Psoas muscle (tissue), 7 donors: ENCODE measurements at regions not wholly inside any gene's neighbourhood (a gene's known extent, or its start where the extent isn't known, plus 50 kb on each side); places are given as distances from the start of the nearest gene placed in this dataset.

Source experiments
- ATAC-seq, 4 donors: fragments of 200-7000 bp; cut with Tn5 transposase; one replicate each; pipeline ENCODE4 v1.9.1; 2020; ENCODE audit warnings: moderate library complexity in 3 of 4, mild to moderate bottlenecking in 2 of 4
- DNase-seq, 2 donors: peaks; one replicate each; pipeline ENCODE4 v3.0.0-alpha.2; 2020
- H3K27ac ChIP-seq: fragments of 200-600 bp; one replicate; pipeline ENCODE4 v1.8.0; 2022
- H3K27me3 ChIP-seq, 3 donors: fragments of 200-600 bp in 1 of 3; one replicate each; pipeline versions ENCODE4 v1.6.1 to v1.8.0; 2013 to 2022; ENCODE audit warnings: low read length in 2 of 3, mild to moderate bottlenecking in 2 of 3, moderate library complexity in 1 of 3; ENCODE audit not compliant: insufficient read depth in 3 of 3
- H3K36me3 ChIP-seq, 2 donors: fragments of 200-600 bp in 1 of 2; one replicate each; pipeline versions ENCODE4 v1.6.1 to v1.8.0; 2013 to 2022; ENCODE audit warnings: low read depth in 1 of 2, mild to moderate bottlenecking in 1 of 2, moderate library complexity in 1 of 2; ENCODE audit not compliant: insufficient read depth in 1 of 2
- H3K4me1 ChIP-seq: fragments of 200-600 bp; one replicate; pipeline ENCODE4 v1.8.0; 2022
- H3K4me3 ChIP-seq: fragments of 200-600 bp; one replicate; pipeline ENCODE4 v1.8.0; 2022; ENCODE audit warnings: mild to moderate bottlenecking
- H3K9me3 ChIP-seq: fragments of 200-600 bp; one replicate; pipeline ENCODE4 v1.8.0; 2022
- CTCF ChIP-seq: fragments of 200-600 bp; IDR thresholded peaks from one replicate; pipeline ENCODE4 v1.8.0; 2022; ENCODE audit warnings: antibody characterized with exemption
- WGBS, 3 donors: extraction: QIAGEN DNeasy Blood & Tissue Kit; methylation state at CpG; one replicate each; pipeline versions ENCODE4 v1.1.6 to v1.1.7; 2013; 5-methylcytosine and 5-hydroxymethylcytosine counted together
- intact Hi-C, 2 donors: fragments of 100-400 bp; cut with DNase I; formaldehyde crosslinking; loops; one replicate each; pipeline versions ENCODE4 v1.11.0 to v1.14.2; 2022
- donor health status: healthy with polysubstance abuse.
- donor health status: DM: no; HTN: no; CAD: no; lungs with moderate emphysema.
- donor health status: Bipolar disorder and iron deficiency.
- donor health status: healthy.
- donor health status: DM: yes; HTN: yes; CAD: no.
- donor health status: DM: no; HTN: no; CAD: no.
- donor health status: DM: yes; HTN: yes; CAD: no.

GRCh38 chr5:10173716-10174115, 76.0 kb downstream of the ATPSCKMT start:
- H3K27me3 ChIP-seq: no peaks in the 10 kb centered on the region
- no peak for TF ChIP-seq CTCF
- no peak overlapping the region for H3K27ac ChIP-seq
- no peak overlapping the region for H3K4me3 ChIP-seq
- intact Hi-C loops: no loop called here
- no peak for DNase-seq
- H3K36me3 ChIP-seq: no peaks in the 10 kb centered on the region
- no peaks in the 10 kb centered on the region for H3K4me1 ChIP-seq
- no peak for ATAC-seq
- no peaks in the 10 kb centered on the region for H3K9me3 ChIP-seq

- Histone ChIP-seq H3K27me3 (no peaks in the 10 kb centered on the region), H3K36me3 (no peaks in the 10 kb centered on the region), H3K4me3 (no peak overlapping the region), H3K4me1 (no peaks in the 10 kb centered on the region), H3K27ac (no peak overlapping the region), H3K9me3 (no peaks in the 10 kb centered on the region)
- intact Hi-C loops: no loop called here
- ATAC-seq (no peak), DNase-seq (no peak)
- WGBS, 3 donors: 56 to 65% (median 58%) methylated on average over 1 of the region's 1 CpG
- TF ChIP-seq CTCF: no peak
Observed at GRCh38 chr5:10172247-10172646, 77.4 kb downstream of the ATPSCKMT start.

- Histone ChIP-seq H3K27me3 (peaks cover 0 to 2% (median 0%) of the 10 kb centered on the region in 3 donors), H3K27ac (no peak overlapping the region), H3K4me1 (no peaks in the 10 kb centered on the region), H3K36me3 (no peaks in the 10 kb centered on the region), H3K4me3 (no peak overlapping the region), H3K9me3 (peaks cover 11% of the 10 kb centered on the region)
- TF ChIP-seq CTCF: no peak
- DNase-seq (no peak), ATAC-seq (no peak)
- intact Hi-C loops: no loop called here
- WGBS, 3 donors: 85 to 93% (median 93%) methylated on average over 6 of the region's 6 CpGs
Observed at GRCh38 chr5:10169359-10169758, 80.3 kb downstream of the ATPSCKMT start.

GRCh38 chr5:10168254-10168653, 81.4 kb downstream of the ATPSCKMT start:
- Histone ChIP-seq H3K4me3 (no peak overlapping the region), H3K36me3 (no peaks in the 10 kb centered on the region), H3K9me3 (peaks cover 12% of the 10 kb centered on the region), H3K27ac (no peak overlapping the region), H3K4me1 (no peaks in the 10 kb centered on the region), H3K27me3 (peaks cover 0 to 2% (median 0%) of the 10 kb centered on the region in 3 donors)
- WGBS, 3 donors: 76 to 88% (median 84%) methylated on average over 8 of the region's 8 CpGs
- TF ChIP-seq CTCF: no peak
- intact Hi-C loops: no loop called here
- ATAC-seq (no peak), DNase-seq (no peak)

GRCh38 chr5:10167806-10168205, 81.9 kb downstream of the ATPSCKMT start:
- intact Hi-C loops: no loop called here
- Histone ChIP-seq H3K9me3 (peaks cover 12% of the 10 kb centered on the region), H3K4me3 (no peak overlapping the region), H3K27me3 (peaks cover 0 to 2% (median 0%) of the 10 kb centered on the region in 3 donors), H3K27ac (no peak overlapping the region), H3K36me3 (no peaks in the 10 kb centered on the region), H3K4me1 (no peaks in the 10 kb centered on the region)
- 88 to 100% (median 91%) methylated on average over 1 of the region's 1 CpG for WGBS, 3 donors
- TF ChIP-seq CTCF: no peak
- DNase-seq: no peak
- no peak for ATAC-seq
